Stimulated activated effector memory CD8-positive, alpha-beta T cell treated with anti-CD3 and anti-CD28 coated beads, Interleukin-12 subunit alpha, Interleukin-12 subunit beta, amount 100 ng/mL, for 72 hours (primary cell): ENCODE measurements at regions not wholly inside any gene's neighbourhood (a gene's known extent, or its start where the extent isn't known, plus 50 kb on each side); places are given as distances from the start of the nearest gene placed in this dataset.

Source experiments
- ATAC-seq: fragments of 150-1000 bp; cut with Tn5 transposase; 2 replicates; pipeline ENCODE4 v1.10.0; 2021
- DNase-seq, 2 donors: peaks; one replicate each; pipeline ENCODE4 v3.0.0; 2021 to 2022; ENCODE audit warnings: low spot score in 2 of 2
- H3K27ac Mint-ChIP-seq: one replicate; pipeline ENCODE4 v1.8.0; 2022; ENCODE audit warnings: mild to moderate bottlenecking, mixed read lengths
- H3K36me3 Mint-ChIP-seq: one replicate; pipeline ENCODE4 v1.8.0; 2022; ENCODE audit warnings: mild to moderate bottlenecking, mixed read lengths
- H3K4me1 Mint-ChIP-seq: one replicate; pipeline ENCODE4 v1.8.0; 2022; ENCODE audit warnings: mixed read lengths
- H3K4me3 Mint-ChIP-seq: one replicate; pipeline ENCODE4 v1.8.0; 2022; ENCODE audit warnings: mild to moderate bottlenecking, mixed read lengths
- H3K9me3 Mint-ChIP-seq: one replicate; pipeline ENCODE4 v1.8.0; 2022; ENCODE audit warnings: mixed read lengths

DNA sequence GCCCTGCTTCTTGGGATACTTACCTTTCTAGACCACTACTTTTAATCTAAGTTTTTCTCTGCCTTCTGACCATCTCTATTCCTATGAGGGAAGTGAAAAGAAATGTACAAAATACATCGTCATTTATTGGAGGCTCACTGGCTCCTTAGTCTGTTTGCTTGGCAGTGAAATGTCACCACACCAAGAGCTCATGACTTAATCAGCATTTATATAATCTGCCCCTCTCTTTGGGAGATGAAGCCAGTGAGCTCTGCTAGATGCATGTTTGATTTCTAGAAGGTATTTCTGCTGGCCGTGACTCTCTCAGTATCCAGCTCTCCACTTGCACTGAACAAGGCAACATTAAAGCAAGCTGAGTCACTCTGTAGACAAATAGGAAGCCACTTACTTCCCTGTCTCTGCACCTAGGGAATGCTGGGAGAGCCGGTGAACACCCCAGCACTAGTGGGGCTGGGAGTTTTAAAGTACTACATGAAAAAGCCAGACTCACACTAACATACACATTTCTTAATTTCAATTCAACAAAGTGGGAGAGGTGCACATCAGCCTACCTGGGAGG lies 79.1 kb downstream of the MID1IP1 start:
- Mint-ChIP-seq H3K4me1 (peaks cover 13% of the 10 kb centered on the region), H3K9me3 (no peaks in the 10 kb centered on the region), H3K36me3 (no peaks in the 10 kb centered on the region), H3K4me3 (no peak overlapping the region), H3K27ac (no peak overlapping the region)
- DNase-seq (no peak), ATAC-seq (no peak)

DNA sequence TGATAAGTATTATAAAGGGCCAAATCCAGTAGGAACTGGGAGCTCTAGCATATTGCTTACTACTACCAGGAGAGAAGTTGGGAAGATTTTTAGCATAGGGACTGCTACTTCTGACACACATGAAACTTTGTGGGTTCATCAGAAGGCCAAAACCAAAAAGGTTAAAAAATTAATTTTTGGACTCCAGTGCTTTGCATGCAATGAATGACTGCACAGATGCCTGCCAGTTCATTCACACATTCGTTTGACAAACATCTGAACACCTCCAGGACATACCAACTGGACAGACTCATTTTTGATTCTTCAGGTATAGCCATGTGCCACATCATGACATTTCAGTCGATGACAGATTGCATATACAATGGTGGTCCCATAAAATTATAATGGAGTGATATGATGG lies 79.8 kb downstream of the MID1IP1 start:
- no peak for ATAC-seq
- no peaks in the 10 kb centered on the region for H3K9me3 Mint-ChIP-seq

DNA sequence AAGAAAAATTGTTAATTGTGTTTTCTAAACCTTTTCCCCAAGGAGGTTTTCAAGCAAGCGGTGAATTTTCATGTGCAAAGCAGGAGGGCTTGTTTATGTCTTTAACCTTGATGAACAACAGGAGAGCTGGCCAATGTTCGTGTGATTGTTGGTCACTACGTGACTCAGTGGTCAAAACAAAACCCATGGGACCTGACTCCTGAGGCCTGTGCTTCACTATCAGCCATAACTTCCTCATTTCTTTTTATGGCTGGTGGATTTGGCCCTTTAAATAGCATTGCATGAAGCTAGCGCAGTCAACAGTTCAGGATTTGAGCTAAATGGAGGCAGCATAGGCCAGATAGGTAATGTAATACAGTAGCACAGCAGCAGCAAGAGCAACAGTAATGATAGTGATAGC lies 80.5 kb downstream of the MID1IP1 start:
- no peaks in the 10 kb centered on the region for H3K36me3 Mint-ChIP-seq
- ATAC-seq (no peak), DNase-seq (no peak)
- H3K27ac Mint-ChIP-seq: no peak overlapping the region
- no peak overlapping the region for H3K4me3 Mint-ChIP-seq
- peaks cover 13% of the 10 kb centered on the region for H3K4me1 Mint-ChIP-seq
- H3K9me3 Mint-ChIP-seq: no peaks in the 10 kb centered on the region

More for the DNA sequence above, 79.8 kb downstream of the MID1IP1 start:
- Mint-ChIP-seq H3K27ac (no peak overlapping the region), H3K4me3 (no peak overlapping the region), H3K36me3 (no peaks in the 10 kb centered on the region), H3K4me1 (peaks cover 13% of the 10 kb centered on the region)
- DNase-seq: no peak

DNA sequence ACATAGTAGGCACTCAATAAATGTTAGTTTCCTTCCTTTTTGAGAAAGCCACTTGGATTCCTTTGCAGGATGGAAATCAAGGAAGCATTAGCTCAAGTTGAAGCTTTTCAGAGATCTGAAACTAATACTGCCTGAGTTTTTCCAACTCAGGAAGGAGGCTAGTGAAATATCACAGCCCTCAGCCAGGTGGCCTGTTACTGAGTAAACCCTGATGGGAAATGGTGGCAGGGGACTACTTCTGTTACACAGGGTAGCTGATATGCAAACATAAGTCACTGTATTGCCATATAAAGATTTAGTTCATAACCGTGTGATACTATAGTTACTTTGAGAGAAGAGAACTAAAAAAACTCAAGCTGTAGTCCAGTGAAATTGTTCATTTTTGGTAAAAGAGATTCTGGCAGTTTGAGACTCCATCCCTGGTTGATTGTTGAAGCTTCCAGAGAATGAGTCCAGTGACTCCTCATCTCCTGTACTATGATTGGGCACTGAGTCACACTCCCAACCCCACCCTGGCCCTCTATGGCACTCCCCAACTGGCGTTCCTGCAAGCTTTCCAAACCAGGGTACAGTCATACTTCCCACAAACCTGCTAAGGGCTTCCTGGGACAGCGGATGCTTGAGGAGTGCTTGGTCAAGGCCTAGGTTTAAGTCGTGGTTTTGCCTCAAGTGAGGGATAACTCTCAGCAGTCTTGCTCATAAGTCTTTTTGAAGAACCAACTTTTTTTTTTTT lies 81.8 kb downstream of the MID1IP1 start:
- ATAC-seq (no peak), DNase-seq (no peak)
- no peak overlapping the region for H3K27ac Mint-ChIP-seq
- H3K4me1 Mint-ChIP-seq: peaks cover 13% of the 10 kb centered on the region
- no peaks in the 10 kb centered on the region for H3K9me3 Mint-ChIP-seq
- no peaks in the 10 kb centered on the region for H3K36me3 Mint-ChIP-seq
- H3K4me3 Mint-ChIP-seq: no peak overlapping the region

DNA sequence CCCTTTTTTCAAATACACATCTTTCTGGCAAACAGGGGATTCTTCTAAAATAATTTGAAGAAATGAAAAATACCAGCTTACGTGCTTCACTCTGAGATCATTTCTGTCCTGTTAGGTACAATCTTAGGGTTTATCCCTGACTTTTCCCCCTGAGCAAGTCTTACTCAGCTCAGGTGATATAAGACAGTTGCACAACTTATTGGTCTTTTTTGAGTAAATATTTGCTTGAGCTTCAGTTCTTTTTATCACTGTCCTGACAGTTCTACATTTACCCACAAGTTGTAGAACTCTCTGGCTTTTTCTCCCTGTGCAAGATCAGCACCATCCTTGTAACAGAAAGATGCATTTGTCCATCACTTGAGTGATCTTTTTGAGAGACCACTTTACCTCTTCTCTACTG lies 84.9 kb downstream of the MID1IP1 start:
- DNase-seq: no peak
- Mint-ChIP-seq H3K4me1 (no peaks in the 10 kb centered on the region), H3K4me3 (no peak overlapping the region), H3K36me3 (no peaks in the 10 kb centered on the region), H3K9me3 (no peaks in the 10 kb centered on the region), H3K27ac (no peak overlapping the region)
- ATAC-seq: no peak

DNA sequence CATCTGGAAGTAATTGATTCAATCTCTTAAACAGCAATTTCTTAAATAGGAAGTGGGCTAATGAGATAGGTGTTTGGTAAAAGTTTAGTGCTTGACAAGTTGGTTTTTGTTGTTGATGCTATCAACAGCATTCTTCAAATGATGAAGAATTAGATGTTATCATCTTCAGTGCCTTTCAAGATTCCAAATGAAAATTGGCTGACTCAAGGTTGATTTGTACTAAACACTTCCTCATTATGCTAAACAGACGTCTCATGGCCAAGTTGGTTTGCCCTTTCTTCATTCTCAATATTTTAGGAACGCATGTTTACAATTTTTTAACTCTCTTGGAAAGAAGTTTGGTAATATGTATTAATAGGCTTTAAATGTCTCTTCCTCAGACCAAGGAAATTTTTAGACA lies 86.0 kb downstream of the MID1IP1 start:
- Mint-ChIP-seq H3K9me3 (no peaks in the 10 kb centered on the region), H3K4me1 (no peaks in the 10 kb centered on the region), H3K4me3 (no peak overlapping the region), H3K27ac (no peak overlapping the region), H3K36me3 (no peaks in the 10 kb centered on the region)
- ATAC-seq (no peak), DNase-seq (no peak)

DNA sequence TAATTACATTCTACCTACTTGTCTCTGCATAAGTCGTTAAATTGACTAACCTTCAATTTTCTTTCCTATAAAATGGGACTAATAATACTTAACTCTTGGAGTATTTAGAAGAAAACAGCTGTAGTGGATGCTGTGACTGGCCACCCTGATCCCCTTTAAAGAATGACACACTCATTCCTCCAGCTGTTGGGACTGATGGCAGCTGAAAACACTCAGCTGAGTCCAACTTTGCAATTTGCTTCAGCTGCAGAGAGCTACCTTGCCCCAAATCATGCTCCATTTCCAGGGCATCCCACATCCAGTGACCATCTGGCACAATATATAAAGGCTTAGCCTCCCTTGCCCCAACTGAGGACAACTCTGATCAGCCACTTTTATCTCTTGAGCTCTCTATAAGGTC lies 89.1 kb downstream of the MID1IP1 start:
- no peaks in the 10 kb centered on the region for H3K36me3 Mint-ChIP-seq
- no peak overlapping the region for H3K4me3 Mint-ChIP-seq
- DNase-seq: no peak
- H3K9me3 Mint-ChIP-seq: no peaks in the 10 kb centered on the region
- no peak overlapping the region for H3K27ac Mint-ChIP-seq
- ATAC-seq: no peak
- H3K4me1 Mint-ChIP-seq: no peaks in the 10 kb centered on the region

DNA sequence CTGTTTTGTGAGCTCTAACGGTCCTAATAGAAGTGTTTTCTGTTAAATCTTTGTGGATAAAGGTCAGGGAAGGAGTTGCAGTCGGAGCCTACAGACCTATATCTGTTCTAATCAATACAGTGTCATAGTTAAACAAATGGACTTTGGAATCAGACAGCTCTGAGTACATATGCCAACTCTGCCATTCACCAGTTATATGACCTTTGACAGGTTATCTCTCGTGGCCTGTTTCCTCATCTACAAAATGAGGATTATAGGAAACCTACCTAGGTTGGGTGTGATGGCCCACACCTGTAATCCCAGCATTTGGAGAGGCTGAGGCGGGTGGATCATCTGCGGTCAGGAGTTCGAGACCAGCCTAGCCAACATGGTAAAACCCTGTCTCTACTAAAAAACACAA lies 89.7 kb downstream of the MID1IP1 start:
- DNase-seq: no peak
- H3K36me3 Mint-ChIP-seq: no peaks in the 10 kb centered on the region
- no peak for ATAC-seq
- no peaks in the 10 kb centered on the region for H3K9me3 Mint-ChIP-seq
- H3K4me3 Mint-ChIP-seq: no peak overlapping the region
- no peak overlapping the region for H3K27ac Mint-ChIP-seq
- no peaks in the 10 kb centered on the region for H3K4me1 Mint-ChIP-seq

DNA sequence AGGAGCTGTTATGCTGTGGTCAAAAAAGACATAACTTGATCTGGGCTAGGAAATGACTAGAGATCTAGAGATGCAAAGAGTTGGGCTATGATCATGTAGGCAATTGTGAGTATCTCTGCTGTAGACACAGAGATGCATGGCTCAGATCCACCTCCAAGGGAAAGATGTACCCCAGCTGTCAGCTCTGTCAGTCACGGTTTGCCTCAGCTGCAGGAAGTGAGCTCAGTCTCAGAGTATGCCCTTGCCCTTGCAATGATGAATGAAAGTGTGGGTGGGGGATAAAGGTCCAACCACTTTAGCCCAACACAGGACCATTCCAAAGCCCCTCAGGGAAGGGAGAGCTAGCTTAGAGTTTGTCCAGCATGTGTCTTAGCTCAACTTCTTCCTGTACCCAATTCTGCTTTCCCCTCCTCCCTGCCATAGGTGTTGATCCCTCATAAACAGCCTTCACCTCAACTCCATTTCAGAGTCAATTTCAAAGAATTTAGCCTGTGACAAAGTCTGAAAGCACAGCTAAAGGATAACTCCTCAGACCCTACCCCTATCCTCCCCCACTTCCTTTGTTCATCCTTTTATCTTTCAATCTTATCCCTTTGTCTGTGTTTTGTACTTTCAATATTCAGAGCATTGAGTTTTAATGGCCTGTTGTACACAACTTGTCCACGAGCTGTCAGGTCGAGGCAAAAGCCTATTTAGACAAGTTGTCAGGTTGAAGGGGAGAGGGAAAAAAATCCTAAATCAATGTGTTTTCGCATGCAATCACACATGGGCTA lies 90.6 kb downstream of the MID1IP1 start:
- H3K36me3 Mint-ChIP-seq: no peaks in the 10 kb centered on the region

DNA sequence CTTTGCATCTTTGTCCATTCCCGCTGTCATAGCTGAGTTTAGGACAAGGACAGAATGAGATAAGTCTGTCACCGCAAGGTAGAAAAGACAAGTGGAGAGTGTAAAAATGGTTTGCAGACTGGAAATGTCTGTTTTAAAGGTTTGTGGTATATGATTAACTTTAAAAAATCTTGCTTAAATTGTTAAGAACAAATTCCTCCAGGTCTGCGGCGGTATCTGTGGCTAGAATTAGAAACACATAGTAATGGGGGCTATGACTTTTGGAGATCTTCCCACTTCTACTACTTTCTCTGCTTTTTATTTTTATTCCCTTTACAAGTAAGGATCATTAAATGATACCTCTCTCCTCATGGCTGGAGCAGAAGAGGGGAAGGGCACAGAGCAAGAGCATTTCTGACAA lies 92.2 kb downstream of the MID1IP1 start:
- no peaks in the 10 kb centered on the region for H3K4me1 Mint-ChIP-seq
- no peak for ATAC-seq
- no peaks in the 10 kb centered on the region for H3K36me3 Mint-ChIP-seq
- no peak overlapping the region for H3K4me3 Mint-ChIP-seq
- H3K9me3 Mint-ChIP-seq: no peaks in the 10 kb centered on the region
- DNase-seq: no peak
- H3K27ac Mint-ChIP-seq: no peak overlapping the region

More for the DNA sequence above, 90.6 kb downstream of the MID1IP1 start:
- H3K4me3 Mint-ChIP-seq: no peak overlapping the region
- peak; percentile 95 for ATAC-seq
- DNase-seq: no peak
- no peak overlapping the region for H3K27ac Mint-ChIP-seq
- no peaks in the 10 kb centered on the region for H3K4me1 Mint-ChIP-seq
- no peaks in the 10 kb centered on the region for H3K9me3 Mint-ChIP-seq

DNA sequence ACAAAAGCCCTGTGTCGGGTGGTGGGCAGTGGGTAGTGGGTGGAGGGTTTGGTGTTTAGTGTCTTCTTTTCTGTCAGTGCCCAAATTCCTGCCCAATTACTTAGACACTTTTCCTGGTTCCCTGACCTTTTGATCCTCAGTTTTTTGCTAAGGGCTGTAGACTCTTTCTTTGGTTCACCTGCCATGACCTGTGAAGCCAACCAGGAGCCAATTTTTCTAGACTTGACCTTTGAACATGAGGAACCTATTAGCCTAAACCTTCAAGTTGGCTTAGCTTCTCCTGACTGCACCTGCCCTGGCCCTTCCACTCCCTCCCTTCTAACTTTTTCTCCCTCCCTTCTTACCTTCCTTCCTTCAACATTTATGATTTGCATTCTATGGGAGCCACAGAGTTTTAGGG lies 94.5 kb downstream of the MID1IP1 start:
- ATAC-seq (no peak), DNase-seq (no peak)
- no peaks in the 10 kb centered on the region for H3K4me1 Mint-ChIP-seq
- no peak overlapping the region for H3K27ac Mint-ChIP-seq
- H3K9me3 Mint-ChIP-seq: no peaks in the 10 kb centered on the region
- H3K4me3 Mint-ChIP-seq: no peak overlapping the region
- H3K36me3 Mint-ChIP-seq: no peaks in the 10 kb centered on the region

DNA sequence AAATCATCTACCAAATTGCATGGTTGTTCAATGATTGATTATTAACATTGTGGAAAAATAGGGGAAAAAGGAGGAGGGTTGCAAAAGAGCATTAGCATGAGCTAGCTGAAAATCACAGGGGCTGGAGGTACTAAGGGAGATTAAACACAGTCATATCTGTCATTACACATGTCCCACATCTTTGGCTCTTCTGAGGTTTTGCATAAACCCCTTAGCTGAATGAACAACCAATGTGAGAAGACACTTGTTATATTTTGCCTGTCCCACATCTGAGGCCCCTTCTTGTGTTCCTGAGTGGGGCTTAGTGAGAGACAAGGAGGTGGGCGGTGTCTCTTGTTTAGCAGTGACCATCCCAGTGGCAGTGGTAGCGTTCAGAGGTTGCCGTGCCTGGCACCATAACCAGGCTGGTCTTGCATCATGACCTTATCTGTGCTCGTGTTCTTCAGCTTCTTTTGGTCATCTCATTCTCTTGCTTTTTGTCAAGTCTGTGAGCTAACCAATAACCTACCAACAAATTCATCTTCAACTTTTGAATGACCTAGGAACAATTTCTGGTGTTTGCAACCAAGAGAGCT lies 95.6 kb downstream of the MID1IP1 start:
- no peaks in the 10 kb centered on the region for H3K4me1 Mint-ChIP-seq
- no peak for DNase-seq
- no peaks in the 10 kb centered on the region for H3K36me3 Mint-ChIP-seq
- no peak overlapping the region for H3K27ac Mint-ChIP-seq
- ATAC-seq: peak; percentile 69
- no peak overlapping the region for H3K4me3 Mint-ChIP-seq
- H3K9me3 Mint-ChIP-seq: no peaks in the 10 kb centered on the region

DNA sequence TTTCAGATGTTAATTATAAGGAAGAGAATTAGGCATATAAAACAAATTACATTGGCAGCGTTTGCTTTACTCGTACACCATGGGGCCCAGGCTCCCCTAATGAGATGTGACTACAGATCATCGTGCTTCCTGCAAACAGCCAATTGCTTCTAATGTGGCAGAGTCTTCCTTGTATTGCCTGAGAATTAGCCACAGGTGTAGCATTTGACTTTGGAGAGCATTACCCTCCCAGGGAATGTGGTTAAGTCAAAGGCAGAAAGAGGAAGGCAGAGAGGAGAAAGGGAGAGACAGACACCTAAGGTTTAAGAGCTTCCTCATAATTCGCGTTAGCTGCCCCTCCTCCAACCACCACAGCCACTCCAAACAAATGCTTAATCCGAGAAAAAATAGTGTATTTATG lies 97.0 kb downstream of the MID1IP1 start:
- no peak overlapping the region for H3K4me3 Mint-ChIP-seq
- no peaks in the 10 kb centered on the region for H3K9me3 Mint-ChIP-seq
- no peak overlapping the region for H3K27ac Mint-ChIP-seq
- H3K36me3 Mint-ChIP-seq: no peaks in the 10 kb centered on the region
- H3K4me1 Mint-ChIP-seq: no peaks in the 10 kb centered on the region
- ATAC-seq (no peak), DNase-seq (no peak)

DNA sequence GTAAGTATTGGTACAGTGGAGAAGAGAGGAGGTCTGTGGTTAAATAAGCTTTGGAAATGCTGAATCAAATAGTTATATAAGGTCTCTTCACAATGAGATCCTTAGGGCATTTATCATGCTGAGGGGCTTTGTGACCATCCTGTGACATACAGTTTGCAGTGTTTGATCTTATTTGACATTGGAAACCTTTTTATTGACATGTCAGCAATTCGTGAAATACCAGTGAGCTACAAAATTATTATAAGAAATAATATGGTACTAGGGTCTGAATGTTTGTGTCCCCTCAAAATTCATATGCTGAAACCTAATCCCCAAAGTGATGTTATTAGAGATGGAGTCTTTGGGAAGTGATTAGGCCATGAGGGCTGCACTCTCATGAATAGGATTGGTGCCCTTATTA lies 98.4 kb downstream of the MID1IP1 start:
- no peak for DNase-seq
- H3K9me3 Mint-ChIP-seq: no peaks in the 10 kb centered on the region
- no peak overlapping the region for H3K4me3 Mint-ChIP-seq
- H3K27ac Mint-ChIP-seq: no peak overlapping the region
- ATAC-seq: no peak
- no peaks in the 10 kb centered on the region for H3K36me3 Mint-ChIP-seq
- no peaks in the 10 kb centered on the region for H3K4me1 Mint-ChIP-seq

DNA sequence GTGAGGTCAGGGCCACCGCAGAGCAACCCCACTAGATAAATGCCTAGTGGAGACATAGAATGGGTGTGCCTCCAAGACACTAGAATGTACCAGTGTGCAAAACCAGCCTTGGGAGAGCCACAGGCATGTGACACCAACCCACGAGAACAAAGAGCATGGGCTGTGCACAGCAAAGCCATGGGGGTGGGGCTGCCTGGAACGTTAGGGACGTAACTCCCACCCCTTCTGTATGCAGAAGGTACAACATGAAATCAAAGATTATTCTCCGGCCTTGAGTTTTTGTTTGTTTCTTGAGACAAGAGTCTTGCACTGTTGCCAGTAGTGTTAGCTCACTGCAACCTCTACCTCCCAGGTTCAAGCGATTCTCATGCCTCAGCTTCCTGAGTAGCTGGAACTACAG lies 99.5 kb downstream of the MID1IP1 start:
- no peaks in the 10 kb centered on the region for H3K9me3 Mint-ChIP-seq
- H3K36me3 Mint-ChIP-seq: no peaks in the 10 kb centered on the region
- ATAC-seq (no peak), DNase-seq (no peak)
- H3K4me1 Mint-ChIP-seq: no peaks in the 10 kb centered on the region
- H3K4me3 Mint-ChIP-seq: no peak overlapping the region
- H3K27ac Mint-ChIP-seq: no peak overlapping the region
